ENCODE measurements at regions not wholly inside any gene's neighbourhood (a gene's known extent, or its start where the extent isn't known, plus 50 kb on each side); places are given as distances from the start of the nearest gene placed in this dataset.
A peak's percentile ranks its signal among the peaks of the same experiment; 100 is the strongest.
"Not testable (repeated sequence)": the region's sequence is repeated elsewhere in the genome, so short reads cannot be mapped to it uniquely, and the experiment has no call there.

GRCh38 chr14:57122129-57122528 lies 146.6 kb downstream of the EXOC5 start:
- Histone ChIP-seq H3K4me3 (no peak overlapping the region), H3K4me1 (no peaks in the 10 kb centered on the region), H3K27me3 (no peaks in the 10 kb centered on the region), H3F3A (ENCODE audit: low read depth) (no peaks in the 10 kb centered on the region), H4K20me1 (ENCODE audit: low read depth) (no peaks in the 10 kb centered on the region), H3K36me3 (no peaks in the 10 kb centered on the region), H3K27ac (no peak overlapping the region), H3K79me2 (ENCODE audit: low read depth) (no peaks in the 10 kb centered on the region), H3K9me3 (ENCODE audit: low read depth) (no peaks in the 10 kb centered on the region), H2AFZ (replicated peaks) (peak overlapping the region; percentile 2), H3K4me2 (no peak overlapping the region), H3K9ac (no peak overlapping the region)
- H3K4me3 Mint-ChIP-seq: no peak overlapping the region
- H3K4me1 Mint-ChIP-seq: no peaks in the 10 kb centered on the region
- no peaks in the 10 kb centered on the region for H3K9me3 Mint-ChIP-seq
- H3K36me3 Mint-ChIP-seq: no peaks in the 10 kb centered on the region
- no peak overlapping the region for H3K27ac Mint-ChIP-seq
- no peaks in the 10 kb centered on the region for H3K27me3 Mint-ChIP-seq (ENCODE audit: insufficient read depth, low read depth)
- DNase-seq (ENCODE audit: low spot score): no peak
- no peak for TF ChIP-seq EZH2 (IDR thresholded peaks at IDR 0.05)
- TF ChIP-seq CTCF (IDR thresholded peaks at IDR 0.05): no peak
- no peak for TF ChIP-seq EZH2phosphoT487 (IDR thresholded peaks at IDR 0.05)

GRCh38 chr14:57112072-57112807 lies 156.5 kb downstream of the EXOC5 start:
- not testable (repeated sequence) for H3K4me1 Mint-ChIP-seq; H3K27me3 Mint-ChIP-seq (ENCODE audit: insufficient read depth, low read depth); H3K9me3 ChIP-seq (ENCODE audit: low read depth); H3K27me3 ChIP-seq; H4K20me1 ChIP-seq (ENCODE audit: low read depth); H3F3A ChIP-seq (ENCODE audit: low read depth); H3K4me1 ChIP-seq
- Histone ChIP-seq H3K27ac (peak overlapping the region; percentile 73), H3K36me3 (peaks cover 11% of the 10 kb centered on the region), H3K4me2 (peak overlapping the region; percentile 89), H3K79me2 (ENCODE audit: low read depth) (peaks cover 21% of the 10 kb centered on the region), H3K4me3 (peak overlapping the region; percentile 60), H2AFZ (replicated peaks) (peak overlapping the region; percentile 91), H3K9ac (peak overlapping the region; percentile 66)
- peak; percentile 33 for DNase-seq (ENCODE audit: low spot score)
- peak overlapping the region; percentile 37 for H3K27ac Mint-ChIP-seq
- H3K9me3 Mint-ChIP-seq: peaks cover 38% of the 10 kb centered on the region
- peaks cover 11% of the 10 kb centered on the region for H3K36me3 Mint-ChIP-seq
- peak overlapping the region; percentile 78 for H3K4me3 Mint-ChIP-seq

- not testable (repeated sequence) for H3K4me1 Mint-ChIP-seq; H3K27ac Mint-ChIP-seq; H3K27ac ChIP-seq; H3K4me1 ChIP-seq; H3K9me3 ChIP-seq (ENCODE audit: low read depth); H3K27me3 Mint-ChIP-seq (ENCODE audit: insufficient read depth, low read depth); H3F3A ChIP-seq (ENCODE audit: low read depth); H3K27me3 ChIP-seq; H3K4me2 ChIP-seq; H3K4me3 ChIP-seq; H3K9ac ChIP-seq; H2AFZ ChIP-seq (replicated peaks); DNase-seq (ENCODE audit: low spot score); H4K20me1 ChIP-seq (ENCODE audit: low read depth)
- Mint-ChIP-seq H3K36me3 (peaks cover 11% of the 10 kb centered on the region), H3K9me3 (peaks cover 44% of the 10 kb centered on the region), H3K4me3 (peak overlapping the region; percentile 46)
- peaks cover 11% of the 10 kb centered on the region for H3K36me3 ChIP-seq
- H3K79me2 ChIP-seq (ENCODE audit: low read depth): peaks cover 21% of the 10 kb centered on the region
These were observed 158.3 kb downstream of the EXOC5 start for GRCh38 chr14:57110411-57110810.

- H3K27me3 Mint-ChIP-seq (ENCODE audit: insufficient read depth, low read depth): no peaks in the 10 kb centered on the region
- H3K9me3 Mint-ChIP-seq: peaks cover 2% of the 10 kb centered on the region
- Histone ChIP-seq H3K9ac (no peak overlapping the region), H3K4me2 (no peak overlapping the region), H3K4me1 (no peaks in the 10 kb centered on the region), H4K20me1 (ENCODE audit: low read depth) (no peaks in the 10 kb centered on the region), H3K4me3 (no peak overlapping the region), H3K27me3 (no peaks in the 10 kb centered on the region), H3K27ac (no peak overlapping the region), H3K36me3 (no peaks in the 10 kb centered on the region), H3K9me3 (ENCODE audit: low read depth) (no peaks in the 10 kb centered on the region), H2AFZ (replicated peaks) (no peak overlapping the region), H3F3A (ENCODE audit: low read depth) (no peaks in the 10 kb centered on the region), H3K79me2 (ENCODE audit: low read depth) (no peaks in the 10 kb centered on the region)
- H3K4me3 Mint-ChIP-seq: no peak overlapping the region
- no peaks in the 10 kb centered on the region for H3K4me1 Mint-ChIP-seq
- no peak for DNase-seq (ENCODE audit: low spot score)
- peaks cover 2% of the 10 kb centered on the region for H3K36me3 Mint-ChIP-seq
- no peak overlapping the region for H3K27ac Mint-ChIP-seq
- no peak for TF ChIP-seq EZH2phosphoT487 (IDR thresholded peaks at IDR 0.05)
- TF ChIP-seq CTCF (IDR thresholded peaks at IDR 0.05): no peak
- TF ChIP-seq EZH2 (IDR thresholded peaks at IDR 0.05): no peak
These were observed 177.6 kb downstream of the EXOC5 start for GRCh38 chr14:57091030-57091608.

All from neural progenitor cell (in vitro differentiated cells).